HPDE6-E6E7 (cell line): ENCODE measurements at regions not wholly inside any gene's neighbourhood (a gene's known extent, or its start where the extent isn't known, plus 50 kb on each side); places are given as distances from the start of the nearest gene placed in this dataset.
"Not testable (repeated sequence)": the region's sequence is repeated elsewhere in the genome, so short reads cannot be mapped to it uniquely, and the experiment has no call there.

Experiments
- DNase-seq: peaks from one replicate; pipeline ENCODE4 v3.0.0; 2011; ENCODE audit warnings: missing footprints; ENCODE audit errors: extremely low spot score

- no peak for DNase-seq
These were observed 56.3 kb downstream of the FOXI3 start for GRCh38 chr2:88396209-88396608.

GRCh38 chr2:88377641-88377991 is 74.9 kb downstream of the FOXI3 start:
- no peak for DNase-seq

- DNase-seq: no peak
These were observed 80.5 kb downstream of the FOXI3 start for GRCh38 chr2:88372042-88372441.

- DNase-seq: not testable (repeated sequence)
These were observed 87.1 kb downstream of the FOXI3 start for GRCh38 chr2:88365408-88365807.

GRCh38 chr2:88355486-88355885 is 97.0 kb downstream of the FOXI3 start:
- DNase-seq: no peak

GRCh38 chr2:88351249-88351601 is 101.3 kb downstream of the FOXI3 start:
- no peak for DNase-seq

GRCh38 chr2:88350331-88351248 is 101.9 kb downstream of the FOXI3 start:
- DNase-seq: peak; percentile 34

GRCh38 chr2:88345842-88346241 is 106.7 kb downstream of the FOXI3 start:
- no peak for DNase-seq

- DNase-seq: no peak
These were observed 109.7 kb downstream of the FOXI3 start for GRCh38 chr2:88342749-88343148.

GRCh38 chr2:88334418-88334817 is 118.1 kb downstream of the FOXI3 start:
- DNase-seq: no peak

GRCh38 chr2:88331239-88331638 is 121.3 kb downstream of the FOXI3 start:
- DNase-seq: no peak

GRCh38 chr2:88329815-88330603 is 122.5 kb downstream of the FOXI3 start:
- peak; percentile 88 for DNase-seq

GRCh38 chr2:88321449-88322248 is 130.8 kb downstream of the FOXI3 start:
- DNase-seq: no peak

GRCh38 chr2:88320076-88320773 is 132.3 kb downstream of the FOXI3 start:
- DNase-seq: no peak

- DNase-seq: no peak
These were observed 133.6 kb downstream of the FOXI3 start for GRCh38 chr2:88318956-88319330.

GRCh38 chr2:88318071-88318955 is 134.2 kb downstream of the FOXI3 start:
- DNase-seq: no peak

- no peak for DNase-seq
These were observed 140.6 kb downstream of the THNSL2 start for GRCh38 chr2:88310787-88311186.

- DNase-seq: peak; percentile 6
These were observed 137.7 kb downstream of the THNSL2 start for GRCh38 chr2:88307817-88308216.

GRCh38 chr2:88303865-88304264 is 133.7 kb downstream of the THNSL2 start:
- no peak for DNase-seq

- DNase-seq: no peak
These were observed 126.1 kb downstream of the THNSL2 start for GRCh38 chr2:88296247-88296646.
